ENCODE measurements at regions not wholly inside any gene's neighbourhood (a gene's known extent, or its start where the extent isn't known, plus 50 kb on each side); places are given as distances from the start of the nearest gene placed in this dataset.

DNA sequence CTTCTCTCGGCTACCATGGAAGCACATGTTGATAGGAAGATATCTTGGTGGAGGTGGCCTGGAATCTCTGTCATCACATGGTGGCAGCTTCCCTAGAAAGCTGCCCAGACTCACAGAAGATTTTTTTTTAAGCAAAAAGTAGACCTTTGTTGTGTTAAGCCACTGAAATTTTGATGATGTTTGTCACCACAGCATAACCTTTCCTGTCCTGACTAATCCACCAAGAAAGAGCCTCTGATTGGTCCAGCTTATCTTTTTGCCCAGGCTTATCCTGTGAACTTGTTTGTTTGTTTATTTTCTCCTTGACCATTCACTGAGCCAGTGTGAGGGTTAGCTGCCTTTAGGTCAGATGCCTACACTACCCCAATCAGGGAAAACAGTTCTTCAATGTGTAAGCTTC, 96.5 kb upstream of the LHX1 start:
- in situ Hi-C loops (cut with MboI; ENCODE audit: low sequenced_read_pairs in 4 of 4): no loop called here
- TF ChIP-seq CTCF (IDR thresholded peaks at IDR 0.05 in 4 of 5, conservative IDR thresholded peaks at IDR 0.05 in 1 of 5): no peak
- no peaks in the 10 kb centered on the region for H3K36me3 ChIP-seq
- H3K27me3 ChIP-seq: peaks cover 0 to 15% (median 6%) of the 10 kb centered on the region in 3 donors
- no peak overlapping the region for H3K4me3 ChIP-seq
- H3K9me3 ChIP-seq: no peaks in the 10 kb centered on the region
- intact Hi-C loops (cut with DNase I; ENCODE audit: low total_unique reads): no loop called here
- DNase-seq (no peak), ATAC-seq (no peak)
- H3K27ac ChIP-seq: no peak overlapping the region
- no peaks in the 10 kb centered on the region for H3K4me1 ChIP-seq

DNA sequence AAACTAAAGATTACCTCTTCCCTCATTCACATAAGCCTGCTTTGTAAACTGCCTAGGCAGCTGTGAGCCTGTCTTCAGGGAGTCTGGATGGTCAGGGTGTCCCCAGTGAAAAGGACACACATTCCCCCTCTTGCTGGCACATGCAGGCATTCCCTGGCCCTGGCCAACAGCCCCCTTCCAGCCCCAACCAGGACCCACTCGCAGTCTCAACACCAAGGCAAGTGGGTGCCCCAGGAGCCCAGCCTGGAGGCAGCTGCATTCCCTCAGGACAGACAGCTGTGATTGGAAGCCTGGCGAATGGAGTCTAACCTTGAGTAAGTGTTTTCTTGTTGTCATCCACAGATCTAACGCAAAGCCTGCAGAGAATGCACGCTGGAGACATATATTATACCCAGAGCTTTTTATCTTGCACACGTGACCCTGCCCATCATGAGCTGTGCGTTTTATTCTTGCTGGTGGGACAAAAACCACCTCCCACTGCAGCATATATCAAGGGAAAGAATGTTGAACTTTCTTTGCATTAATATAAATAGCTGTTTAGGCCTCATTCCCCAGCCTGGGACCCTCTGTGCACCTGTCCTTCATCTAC, 95.0 kb upstream of the LHX1 start:
- Histone ChIP-seq H3K27ac (no peak overlapping the region), H3K36me3 (no peaks in the 10 kb centered on the region), H3K9me3 (no peaks in the 10 kb centered on the region), H3K4me3 (no peak overlapping the region), H3K27me3 (peaks cover 0 to 15% (median 6%) of the 10 kb centered on the region in 3 donors), H3K4me1 (no peaks in the 10 kb centered on the region)
- DNase-seq (no peak), ATAC-seq (no peak)
- TF ChIP-seq POLR2A (IDR thresholded peaks at IDR 0.05): no peak
- no peak for TF ChIP-seq CTCF (IDR thresholded peaks at IDR 0.05 in 4 of 5, conservative IDR thresholded peaks at IDR 0.05 in 1 of 5)
- intact Hi-C loops (cut with DNase I; ENCODE audit: low total_unique reads): no loop called here
- in situ Hi-C loops (cut with MboI; ENCODE audit: low sequenced_read_pairs in 4 of 4): no loop called here

DNA sequence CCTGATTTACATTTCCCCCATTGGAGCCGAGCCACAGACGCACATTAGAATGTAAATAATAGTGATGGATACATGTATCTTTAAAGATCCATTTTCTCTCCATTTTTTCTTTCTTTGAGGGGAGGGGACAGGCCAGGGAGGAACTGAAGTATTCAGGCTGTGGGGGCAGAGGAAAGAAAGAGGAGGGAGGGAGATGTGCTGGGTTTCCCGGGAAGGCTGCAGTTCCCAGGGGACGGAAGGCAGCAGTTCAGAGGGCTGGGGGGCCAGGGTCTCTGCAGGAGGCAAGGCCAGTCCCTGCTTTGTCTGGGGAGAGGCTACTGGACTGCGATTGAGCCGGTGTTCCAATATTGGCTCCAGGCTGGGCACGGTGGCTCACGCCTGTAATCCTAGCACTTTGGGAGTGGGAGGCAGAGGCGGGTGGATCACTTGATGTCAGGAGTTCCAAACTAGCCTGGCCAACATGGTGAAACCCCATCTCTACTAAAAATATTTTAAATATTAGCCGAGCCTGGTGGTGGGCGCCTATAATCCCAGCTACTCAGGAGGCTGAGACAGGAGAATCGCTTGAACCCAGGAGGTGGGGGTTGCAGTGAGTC, 94.2 kb upstream of the LHX1 start:
- intact Hi-C loops (cut with DNase I; ENCODE audit: low total_unique reads) (no loop called here), in situ Hi-C loops (cut with MboI; ENCODE audit: low sequenced_read_pairs in 4 of 4) (no loop called here)
- DNase-seq (no peak), ATAC-seq (no peak)
- TF ChIP-seq CTCF (IDR thresholded peaks at IDR 0.05 in 4 of 5, conservative IDR thresholded peaks at IDR 0.05 in 1 of 5): no peak
- no peak for TF ChIP-seq POLR2A (IDR thresholded peaks at IDR 0.05)
- Histone ChIP-seq H3K27me3 (peaks cover 0 to 15% (median 6%) of the 10 kb centered on the region in 3 donors), H3K27ac (no peak overlapping the region), H3K36me3 (no peaks in the 10 kb centered on the region), H3K4me1 (no peaks in the 10 kb centered on the region), H3K4me3 (no peak overlapping the region), H3K9me3 (no peaks in the 10 kb centered on the region)

- H3K36me3 ChIP-seq: no peaks in the 10 kb centered on the region
- in situ Hi-C loops (cut with MboI; ENCODE audit: low sequenced_read_pairs in 4 of 4) (no loop called here), intact Hi-C loops (cut with DNase I; ENCODE audit: low total_unique reads) (no loop called here)
- ATAC-seq (no peak), DNase-seq (no peak)
- TF ChIP-seq POLR2A (IDR thresholded peaks at IDR 0.05): no peak
- TF ChIP-seq CTCF (IDR thresholded peaks at IDR 0.05 in 4 of 5, conservative IDR thresholded peaks at IDR 0.05 in 1 of 5): no peak
- peaks cover 0 to 15% (median 6%) of the 10 kb centered on the region in 3 donors for H3K27me3 ChIP-seq
- no peak overlapping the region for H3K4me3 ChIP-seq
- no peak overlapping the region for H3K27ac ChIP-seq
- H3K4me1 ChIP-seq: no peaks in the 10 kb centered on the region
- H3K9me3 ChIP-seq: no peaks in the 10 kb centered on the region
Observed at GRCh38 chr17:36844013-36844412, 93.3 kb upstream of the LHX1 start.

- Histone ChIP-seq H3K36me3 (no peaks in the 10 kb centered on the region), H3K27me3 (peaks cover 0 to 15% (median 6%) of the 10 kb centered on the region in 3 donors), H3K9me3 (no peaks in the 10 kb centered on the region), H3K27ac (no peak overlapping the region), H3K4me3 (no peak overlapping the region), H3K4me1 (no peaks in the 10 kb centered on the region)
- intact Hi-C loops (cut with DNase I; ENCODE audit: low total_unique reads) (no loop called here), in situ Hi-C loops (cut with MboI; ENCODE audit: low sequenced_read_pairs in 4 of 4) (no loop called here)
- TF ChIP-seq POLR2A (IDR thresholded peaks at IDR 0.05): no peak
- no peak for TF ChIP-seq CTCF (IDR thresholded peaks at IDR 0.05 in 4 of 5, conservative IDR thresholded peaks at IDR 0.05 in 1 of 5)
- DNase-seq: no peak
- ATAC-seq: no peak
Observed at GRCh38 chr17:36844601-36845000, 92.7 kb upstream of the LHX1 start.
